ENCODE measurements at regions not wholly inside any gene's neighbourhood (a gene's known extent, or its start where the extent isn't known, plus 50 kb on each side); places are given as distances from the start of the nearest gene placed in this dataset.

GRCh38 chr6:163814494-163815364 lies 400.2 kb downstream of the QKI start:
- DNase-seq: no peak

DNA sequence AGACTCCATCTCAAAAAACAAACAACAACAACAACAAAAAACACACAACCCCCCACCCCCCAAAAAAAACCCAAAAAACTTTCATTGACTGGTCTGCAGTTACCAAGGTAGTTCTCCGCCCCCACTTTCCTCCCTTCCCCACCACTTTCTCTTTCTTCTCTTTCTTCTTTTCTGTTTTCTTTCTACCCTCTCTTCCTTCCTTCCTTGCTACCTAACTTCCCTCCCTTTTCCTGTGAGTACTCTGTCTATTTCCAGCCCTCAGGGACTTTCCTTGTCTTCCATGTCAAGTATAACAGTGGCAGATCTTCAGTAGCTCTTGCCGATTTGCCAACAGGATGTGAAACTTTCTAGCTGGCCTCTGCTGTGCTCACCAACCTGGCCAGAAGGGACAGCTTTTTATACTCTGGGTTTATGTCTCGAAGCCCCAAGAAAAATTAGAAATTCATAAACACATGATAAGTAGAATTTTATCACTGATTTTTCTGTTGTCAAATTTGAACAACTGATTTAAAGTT lies 399.5 kb downstream of the QKI start:
- no peak for DNase-seq

- no peak for DNase-seq
These were observed 396.8 kb downstream of the QKI start for GRCh38 chr6:163811317-163811716.

DNA sequence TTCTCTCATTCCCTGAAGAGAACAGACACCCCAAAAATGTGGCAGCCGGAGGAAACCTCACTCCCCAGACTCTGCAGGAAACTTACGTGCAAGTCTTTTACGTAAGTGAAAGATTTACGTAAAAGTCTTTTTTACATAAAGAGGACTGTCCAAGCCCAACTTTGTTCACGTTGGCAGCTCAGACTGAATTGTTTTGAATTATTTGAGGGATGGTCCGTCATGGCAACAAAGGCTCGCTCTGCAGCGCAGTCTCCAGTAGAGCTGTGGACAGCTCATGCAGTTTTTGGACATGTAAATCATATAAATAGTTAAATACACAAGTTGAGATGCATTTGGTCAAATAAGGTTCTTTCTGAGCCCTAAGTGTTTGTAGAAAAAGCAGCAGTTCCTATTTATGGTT lies 394.8 kb downstream of the QKI start:
- DNase-seq: no peak

DNA sequence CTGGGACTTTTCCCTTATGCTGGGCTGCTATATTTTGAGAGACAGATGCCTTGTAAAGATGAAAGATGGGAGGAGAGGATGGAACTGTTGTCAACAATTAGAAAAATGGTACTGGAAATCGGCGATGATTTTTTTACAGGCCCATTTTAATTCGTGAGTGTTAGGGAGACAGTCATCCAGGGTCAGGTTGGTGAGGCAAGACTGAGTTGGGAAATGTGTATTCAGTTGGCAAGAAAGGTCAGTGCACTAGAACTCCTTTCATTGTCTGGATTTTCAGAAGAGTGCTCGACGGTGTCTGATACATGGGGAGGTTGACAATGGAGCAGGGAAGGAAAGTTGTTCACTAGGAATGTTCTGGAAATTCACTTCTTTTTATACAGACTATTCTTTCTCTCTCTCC lies 394.4 kb downstream of the QKI start:
- DNase-seq: no peak

DNA sequence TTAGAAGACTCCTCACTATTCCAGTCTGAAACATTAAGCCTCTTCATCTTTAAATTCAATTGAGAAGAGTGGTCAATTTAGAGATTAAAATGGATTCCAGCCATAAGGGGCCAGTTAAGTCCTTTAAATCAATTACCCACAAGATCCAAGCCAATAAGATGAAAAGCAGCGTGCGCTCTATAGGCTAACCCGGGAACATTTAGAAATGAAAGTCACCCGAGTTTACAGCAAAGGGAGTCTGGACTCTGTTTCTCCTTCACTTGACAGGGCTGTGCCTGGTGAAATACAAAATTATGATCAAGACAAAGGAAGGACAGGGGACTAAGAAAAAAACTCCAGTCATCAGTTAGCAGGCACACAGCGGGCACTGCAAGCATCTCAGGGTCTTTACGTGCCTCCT lies 393.7 kb downstream of the QKI start:
- DNase-seq: no peak

- no peak for DNase-seq
These were observed 392.4 kb downstream of the QKI start for GRCh38 chr6:163806755-163807499.

- no peak for DNase-seq
These were observed 390.5 kb downstream of the QKI start for GRCh38 chr6:163804991-163805390.

DNA sequence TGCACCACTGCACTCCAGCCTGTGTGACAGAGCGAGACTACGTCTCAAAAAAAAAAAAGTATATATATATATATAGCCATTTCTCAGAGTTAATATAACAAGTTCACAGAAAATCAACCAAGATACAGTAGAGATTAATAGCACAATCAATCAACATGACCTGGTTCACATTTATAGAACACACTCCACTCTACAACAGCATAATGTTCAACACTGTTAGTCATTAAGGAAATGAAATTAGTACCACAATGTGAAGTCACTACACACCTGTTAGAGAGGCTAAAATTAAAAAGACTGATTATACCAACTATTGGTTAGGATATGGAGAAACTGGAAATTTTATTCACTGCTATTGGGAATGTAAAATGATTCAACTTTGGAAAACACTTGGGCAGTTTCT lies 387.7 kb downstream of the QKI start:
- DNase-seq: no peak

DNA sequence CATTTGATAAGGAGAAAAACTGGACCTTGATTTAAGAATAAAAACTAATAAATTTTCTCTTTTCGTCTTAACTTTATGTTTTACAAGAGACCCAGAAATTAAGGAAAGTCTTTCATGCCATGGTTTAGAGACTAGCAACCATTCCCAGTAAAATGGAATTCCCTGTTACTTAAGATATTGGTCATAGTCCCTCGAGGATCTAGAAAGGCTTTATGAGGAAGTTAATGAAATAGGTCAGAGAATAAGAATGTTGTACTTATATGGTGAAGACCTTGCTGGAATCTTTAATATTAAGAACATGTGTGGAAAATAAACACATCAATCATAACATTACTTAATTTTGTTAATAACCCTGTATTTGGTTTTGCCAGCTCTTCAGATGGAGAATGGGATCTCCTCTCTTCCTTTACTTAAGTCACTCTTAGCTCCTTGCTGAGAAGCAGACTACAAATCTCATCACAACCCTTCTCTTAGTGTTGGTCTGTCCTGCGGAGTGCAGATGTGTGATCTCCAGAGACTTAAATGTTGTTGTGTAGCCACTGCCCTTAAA lies 382.9 kb downstream of the QKI start:
- no peak for DNase-seq

- DNase-seq: no peak
These were observed 378.8 kb downstream of the QKI start for GRCh38 chr6:163793011-163793983.

DNA sequence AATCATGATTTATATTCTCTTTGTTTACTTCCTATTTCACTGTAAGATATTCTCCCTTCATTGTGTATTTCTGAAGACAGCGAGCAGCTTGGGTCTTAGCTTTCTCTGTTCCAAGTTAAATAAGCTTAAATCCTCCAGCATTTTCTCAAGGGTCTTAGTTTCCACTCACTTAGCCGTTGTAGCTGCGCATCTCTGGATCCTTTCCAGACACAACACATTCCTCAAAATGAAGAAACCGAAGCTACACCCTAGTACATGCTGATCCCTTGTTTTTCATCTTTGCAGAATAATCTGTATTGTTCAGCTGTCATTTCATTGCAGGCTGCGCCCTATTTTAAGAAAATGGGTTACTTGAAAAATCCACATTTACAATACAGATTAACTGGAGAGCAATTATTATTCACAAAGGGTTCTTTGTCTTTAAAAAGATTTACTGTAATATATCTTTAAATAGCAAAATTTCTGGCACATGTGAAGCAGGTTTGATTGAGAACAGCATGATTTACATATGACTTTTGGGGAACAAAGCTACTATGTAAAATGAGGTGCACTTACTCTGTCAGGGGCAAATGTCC lies 375.8 kb downstream of the QKI start:
- no peak for DNase-seq

DNA sequence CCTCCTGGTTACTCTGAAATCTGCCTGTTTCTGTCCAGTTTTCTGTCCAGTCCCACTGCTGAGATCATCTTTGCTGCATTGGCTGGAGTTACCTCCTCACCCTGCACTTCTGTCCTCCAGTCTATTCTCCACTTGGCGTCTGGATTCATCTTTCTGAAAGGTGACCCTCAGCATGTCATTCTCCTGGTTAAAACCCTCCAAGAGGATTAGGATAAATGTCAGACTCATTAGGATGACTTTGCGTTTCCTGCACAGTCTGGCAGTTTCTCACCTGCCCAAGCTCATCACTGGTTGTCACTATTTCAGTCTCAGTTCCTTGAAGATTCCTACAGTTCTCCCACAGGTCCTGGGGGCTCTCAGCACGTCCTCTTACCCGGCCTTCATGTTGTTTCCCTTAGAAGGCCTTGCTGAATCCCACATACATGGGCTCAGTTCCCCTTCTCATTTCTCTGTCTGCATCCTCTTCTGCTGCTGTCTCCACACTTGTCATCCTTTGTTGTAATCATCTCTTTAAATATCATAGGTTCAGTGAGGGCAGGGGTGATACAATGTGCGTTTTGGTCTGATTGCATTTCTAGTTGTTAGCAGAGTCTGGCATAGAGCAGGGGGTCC lies 374.8 kb downstream of the QKI start:
- no peak for DNase-seq

DNA sequence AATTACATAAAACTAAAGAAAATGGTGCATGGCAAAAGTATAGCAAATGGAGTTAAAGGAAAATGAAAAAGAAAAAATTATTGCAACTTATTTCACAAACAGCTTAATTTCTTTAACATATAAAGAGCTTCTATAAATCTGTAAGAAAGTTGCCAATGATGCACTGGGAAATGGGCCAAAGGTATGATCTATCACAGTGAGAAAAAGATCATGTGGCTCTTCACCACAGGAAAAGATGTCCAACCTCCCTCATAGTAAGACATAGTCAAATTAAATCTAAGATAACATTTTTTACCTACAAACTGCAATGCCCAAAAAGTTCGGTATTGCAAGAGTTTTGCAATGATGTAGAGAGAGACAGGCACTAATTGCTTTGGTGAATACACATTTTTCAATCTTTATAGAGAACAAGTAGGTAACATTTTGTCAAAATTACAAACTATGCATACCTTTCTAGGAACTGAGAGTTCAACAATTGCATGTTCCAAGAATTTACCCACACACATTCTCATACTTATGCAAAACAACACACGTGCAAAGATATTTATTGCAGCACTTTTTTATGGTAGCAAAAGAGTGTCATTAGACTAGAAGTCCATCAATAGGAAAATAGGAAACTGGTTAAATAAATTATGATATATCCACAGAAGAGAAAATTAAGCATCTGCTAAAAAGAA lies 372.6 kb downstream of the QKI start:
- DNase-seq: no peak

GRCh38 chr6:163782436-163783003 lies 368.0 kb downstream of the QKI start:
- no peak for DNase-seq

GRCh38 chr6:163780994-163781393 lies 366.5 kb downstream of the QKI start:
- DNase-seq: no peak

DNA sequence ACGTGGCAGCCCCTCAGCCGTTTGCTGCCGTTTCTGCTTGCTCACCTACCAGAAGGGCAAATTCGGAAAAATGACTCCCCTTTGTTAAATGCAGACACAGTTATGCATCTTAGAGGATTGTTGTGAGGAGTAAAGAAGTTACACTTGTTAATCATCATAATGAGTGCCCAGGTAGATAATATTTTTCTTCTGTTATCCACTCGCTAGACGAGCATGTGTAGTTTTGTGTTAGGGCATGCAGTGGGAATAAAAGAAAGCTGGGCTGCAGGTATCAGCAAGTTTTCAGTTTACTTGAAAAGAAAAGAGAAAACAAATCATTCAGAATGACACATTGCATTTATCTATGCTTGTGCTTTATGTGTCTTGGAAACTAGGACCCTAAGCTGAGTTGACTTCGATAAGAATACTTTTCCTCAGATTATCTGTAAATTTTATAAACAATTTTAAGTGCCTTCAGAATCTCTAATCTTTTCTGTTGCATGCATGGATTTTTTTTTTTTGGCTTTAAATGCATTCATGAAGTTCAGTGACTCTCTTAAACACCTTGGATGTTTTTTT lies 365.3 kb downstream of the QKI start:
- no peak for DNase-seq

DNA sequence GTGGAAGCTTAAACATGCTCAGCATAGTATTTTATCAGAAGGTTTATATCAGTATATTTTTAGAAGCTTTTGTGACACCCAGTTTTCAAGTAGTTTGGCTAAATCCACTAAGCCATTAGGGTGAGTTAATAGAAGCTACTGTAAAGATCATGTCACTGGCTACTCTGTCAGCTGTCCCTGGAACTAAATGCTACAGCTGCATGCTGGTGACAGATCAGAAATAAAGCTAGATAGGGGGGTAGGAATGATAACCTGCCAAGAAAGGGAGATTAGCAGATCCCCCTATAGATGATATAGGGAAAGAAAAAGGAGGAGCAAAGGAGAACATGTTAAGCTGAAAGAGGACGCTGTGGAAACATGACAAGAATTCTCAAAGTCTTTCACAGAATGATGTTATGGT lies 363.2 kb downstream of the QKI start:
- no peak for DNase-seq

DNA sequence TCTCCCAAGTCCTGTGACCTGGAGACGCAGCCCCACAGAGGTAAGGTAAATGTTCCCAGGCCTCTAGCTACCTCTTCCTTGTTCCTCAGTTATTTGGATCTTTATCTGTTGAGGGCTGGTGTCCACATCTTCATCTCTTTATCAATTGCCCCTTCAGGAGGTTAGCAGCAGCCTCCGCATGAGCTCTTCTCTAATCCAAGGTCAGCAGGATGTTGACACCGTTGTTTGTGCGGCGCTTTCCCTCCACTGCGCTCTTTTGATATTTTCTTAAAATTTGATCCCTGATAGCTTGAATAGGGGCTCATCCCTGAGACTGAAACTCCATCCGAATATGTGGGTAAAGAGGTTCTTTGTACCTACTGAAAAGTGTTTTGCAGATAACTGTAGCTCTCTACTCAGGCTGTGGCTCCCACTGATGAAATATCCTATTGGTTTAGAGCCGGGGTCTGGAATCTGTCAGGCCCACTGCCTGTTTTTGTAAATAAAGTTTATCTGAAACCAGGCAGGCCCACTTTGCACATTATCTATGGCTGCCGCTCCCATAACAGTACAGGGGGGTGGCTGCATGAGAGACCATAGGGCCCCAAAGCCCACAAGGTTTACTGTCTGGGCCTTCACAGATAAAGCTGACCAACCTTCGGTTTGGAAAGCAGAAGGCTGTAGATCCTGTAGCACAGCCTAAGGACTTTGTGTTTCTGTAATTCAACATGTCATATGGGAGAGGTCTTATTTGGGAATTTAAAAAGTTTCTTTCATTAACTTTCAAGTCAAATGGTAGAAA lies 362.6 kb downstream of the QKI start:
- no peak for DNase-seq

Data from activated effector memory CD4-positive, alpha-beta T cell treated with Interleukin-2 at 50 U/mL for 16 hours (primary cell).